ENCODE measurements at regions not wholly inside any gene's neighbourhood (a gene's known extent, or its start where the extent isn't known, plus 50 kb on each side); places are given as distances from the start of the nearest gene placed in this dataset.

DNA sequence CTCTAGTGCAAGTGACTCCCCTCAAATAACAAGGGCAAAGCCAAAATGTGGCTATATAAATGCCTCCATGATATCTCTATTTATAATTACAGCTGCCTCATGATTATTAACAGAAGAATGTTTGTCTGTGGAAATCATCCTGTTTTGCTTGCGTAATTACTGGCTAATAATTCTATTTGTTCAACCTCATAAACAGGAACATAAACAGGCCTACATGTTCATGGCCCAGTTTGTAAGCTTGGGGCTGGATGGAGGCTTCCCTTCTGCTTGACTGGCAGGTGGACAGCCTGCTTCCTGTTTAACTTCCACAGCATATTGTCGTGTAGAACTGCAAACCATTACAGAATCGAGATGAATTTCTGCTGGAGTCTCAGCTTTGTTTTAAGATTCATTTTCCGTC, 766.0 kb upstream of the MAP3K7 start:
- TF ChIP-seq, protein P1, sequence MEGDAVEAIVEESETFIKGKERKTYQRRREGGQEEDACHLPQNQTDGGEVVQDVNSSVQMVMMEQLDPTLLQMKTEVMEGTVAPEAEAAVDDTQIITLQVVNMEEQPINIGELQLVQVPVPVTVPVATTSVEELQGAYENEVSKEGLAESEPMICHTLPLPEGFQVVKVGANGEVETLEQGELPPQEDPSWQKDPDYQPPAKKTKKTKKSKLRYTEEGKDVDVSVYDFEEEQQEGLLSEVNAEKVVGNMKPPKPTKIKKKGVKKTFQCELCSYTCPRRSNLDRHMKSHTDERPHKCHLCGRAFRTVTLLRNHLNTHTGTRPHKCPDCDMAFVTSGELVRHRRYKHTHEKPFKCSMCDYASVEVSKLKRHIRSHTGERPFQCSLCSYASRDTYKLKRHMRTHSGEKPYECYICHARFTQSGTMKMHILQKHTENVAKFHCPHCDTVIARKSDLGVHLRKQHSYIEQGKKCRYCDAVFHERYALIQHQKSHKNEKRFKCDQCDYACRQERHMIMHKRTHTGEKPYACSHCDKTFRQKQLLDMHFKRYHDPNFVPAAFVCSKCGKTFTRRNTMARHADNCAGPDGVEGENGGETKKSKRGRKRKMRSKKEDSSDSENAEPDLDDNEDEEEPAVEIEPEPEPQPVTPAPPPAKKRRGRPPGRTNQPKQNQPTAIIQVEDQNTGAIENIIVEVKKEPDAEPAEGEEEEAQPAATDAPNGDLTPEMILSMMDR (IDR thresholded peaks at IDR 0.05; ENCODE audit: insufficient read depth, low read length, poor library complexity, severe bottlenecking), result no peak
- no peaks in the 10 kb centered on the region for H3K27me3 ChIP-seq (replicated peaks; ENCODE audit: control insufficient read depth, insufficient read depth, low read length)
- H3K36me3 ChIP-seq (ENCODE audit: control insufficient read depth, insufficient read depth, low read length), result no peaks in the 10 kb centered on the region
- DNase-seq (ENCODE audit: extremely low read depth, insufficient read length), result no peak
- H3K4me3 ChIP-seq (replicated peaks; ENCODE audit: low read depth, low read length), result no peak overlapping the region

DNA sequence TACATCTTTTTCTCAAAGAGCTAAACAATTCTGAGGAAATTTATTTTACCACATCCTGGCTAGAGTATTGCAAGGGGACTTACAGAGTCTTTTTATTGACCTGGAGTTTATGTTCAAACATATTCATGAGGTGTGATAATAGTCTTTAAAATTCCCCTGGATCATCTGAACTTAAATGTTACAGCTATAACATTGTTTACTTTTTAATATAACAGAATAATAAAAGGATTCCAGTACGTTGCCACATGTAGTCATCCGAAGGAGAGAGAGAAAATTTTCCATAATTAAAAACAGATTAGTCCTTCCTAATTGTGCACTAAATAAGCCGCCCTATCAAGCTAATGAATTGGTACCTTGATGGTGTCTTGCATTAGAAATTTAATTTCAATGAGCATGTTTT, 765.4 kb upstream of the MAP3K7 start:
- no peaks in the 10 kb centered on the region for H3K36me3 ChIP-seq (ENCODE audit: control insufficient read depth, insufficient read depth, low read length)
- DNase-seq (ENCODE audit: extremely low read depth, insufficient read length), result no peak
- no peaks in the 10 kb centered on the region for H3K27me3 ChIP-seq (replicated peaks; ENCODE audit: control insufficient read depth, insufficient read depth, low read length)
- no peak overlapping the region for H3K4me3 ChIP-seq (replicated peaks; ENCODE audit: low read depth, low read length)
- TF ChIP-seq, protein P1 (IDR thresholded peaks at IDR 0.05; ENCODE audit: insufficient read depth, low read length, poor library complexity, severe bottlenecking), result no peak

DNA sequence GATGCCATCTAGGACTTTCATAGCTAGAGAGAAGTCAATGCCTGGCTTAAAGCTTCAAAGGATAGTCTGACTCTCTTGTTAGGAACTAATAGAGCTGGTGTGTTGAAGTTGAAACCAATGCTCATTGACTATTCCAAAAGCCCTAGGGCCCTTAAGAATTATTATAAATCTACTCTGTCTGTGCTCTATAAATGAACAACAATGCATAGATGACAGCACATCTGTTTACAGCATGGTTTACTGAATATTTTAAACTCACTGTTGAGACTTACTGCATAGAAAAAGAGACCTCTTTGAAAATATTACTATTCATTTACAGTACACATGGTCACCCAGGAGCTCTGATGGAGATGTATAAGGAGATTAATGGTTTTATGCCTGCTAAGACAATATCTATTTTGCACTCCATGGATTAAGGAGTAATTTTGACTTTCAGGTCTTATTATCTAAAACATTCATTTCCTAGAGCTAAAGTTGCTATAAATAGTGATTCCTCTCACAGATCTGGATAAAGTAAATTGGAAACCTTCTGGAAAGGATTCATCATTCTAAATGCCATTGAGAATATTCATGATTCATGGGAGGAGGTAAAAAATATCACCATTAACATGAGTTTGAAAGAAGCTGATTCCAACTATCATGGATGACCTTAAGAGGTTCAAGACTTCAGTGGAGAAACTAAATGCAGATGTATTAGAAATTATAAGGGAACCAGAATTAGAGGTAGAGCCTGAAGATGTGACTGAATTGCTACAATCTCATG, 763.5 kb upstream of the MAP3K7 start:
- H3K27me3 ChIP-seq (replicated peaks; ENCODE audit: control insufficient read depth, insufficient read depth, low read length), result no peaks in the 10 kb centered on the region
- H3K36me3 ChIP-seq (ENCODE audit: control insufficient read depth, insufficient read depth, low read length), result no peaks in the 10 kb centered on the region
- no peak for DNase-seq (ENCODE audit: extremely low read depth, insufficient read length)
- no peak overlapping the region for H3K4me3 ChIP-seq (replicated peaks; ENCODE audit: low read depth, low read length)
- TF ChIP-seq, protein P1 (IDR thresholded peaks at IDR 0.05; ENCODE audit: insufficient read depth, low read length, poor library complexity, severe bottlenecking), result no peak

DNA sequence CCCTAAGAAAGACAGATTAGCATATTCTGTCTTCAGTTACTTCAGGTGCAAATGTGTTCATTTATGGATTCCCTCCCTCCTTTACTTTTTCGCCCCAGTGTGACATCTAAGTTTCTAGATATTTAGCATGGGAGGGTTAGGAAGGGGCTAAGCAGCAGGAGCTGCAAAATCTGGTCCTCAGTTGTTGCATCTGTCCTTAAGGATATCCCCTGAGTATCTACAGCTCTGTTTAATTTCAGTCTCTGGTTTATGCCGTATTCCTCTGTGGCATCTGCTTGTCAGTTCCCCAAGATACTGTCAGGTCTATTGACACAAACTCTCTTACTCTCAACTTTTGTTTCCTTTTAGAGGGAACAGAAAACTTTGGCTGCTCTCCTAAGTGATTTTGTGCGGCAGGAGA, 754.6 kb upstream of the MAP3K7 start:
- Histone ChIP-seq H3K27me3 (replicated peaks; ENCODE audit: control insufficient read depth, insufficient read depth, low read length) (no peaks in the 10 kb centered on the region), H3K4me3 (replicated peaks; ENCODE audit: low read depth, low read length) (no peak overlapping the region), H3K36me3 (ENCODE audit: control insufficient read depth, insufficient read depth, low read length) (no peaks in the 10 kb centered on the region)
- TF ChIP-seq, protein P1 (IDR thresholded peaks at IDR 0.05; ENCODE audit: insufficient read depth, low read length, poor library complexity, severe bottlenecking), result no peak
- no peak for DNase-seq (ENCODE audit: extremely low read depth, insufficient read length)

DNA sequence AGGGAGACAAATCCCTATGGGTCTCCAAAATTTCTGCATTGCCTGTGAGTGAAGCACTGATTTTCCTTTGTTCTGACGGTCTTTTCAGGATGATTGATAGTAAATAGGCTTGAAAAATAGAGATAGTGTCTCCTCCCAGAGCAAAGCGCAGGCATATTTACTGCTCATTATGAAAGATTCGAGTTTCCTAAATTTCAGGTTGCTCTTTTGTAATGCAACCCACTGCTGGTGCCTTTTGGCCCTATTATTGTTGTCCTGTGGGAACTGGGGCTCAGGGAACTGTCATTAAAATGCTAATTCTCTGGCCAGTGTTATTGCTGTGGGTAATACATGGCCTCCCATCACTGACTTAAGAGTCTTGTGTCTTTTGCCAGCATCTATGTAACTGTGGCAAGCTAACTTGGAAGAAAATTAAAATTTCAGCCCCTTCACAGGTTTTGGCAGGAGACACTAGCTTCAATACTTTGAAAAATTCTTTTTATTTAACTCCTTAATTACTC, 754.1 kb upstream of the MAP3K7 start:
- TF ChIP-seq, protein P1 (IDR thresholded peaks at IDR 0.05; ENCODE audit: insufficient read depth, low read length, poor library complexity, severe bottlenecking), result no peak
- H3K36me3 ChIP-seq (ENCODE audit: control insufficient read depth, insufficient read depth, low read length), result no peaks in the 10 kb centered on the region

More for the DNA sequence above, 754.1 kb upstream of the MAP3K7 start:
- no peaks in the 10 kb centered on the region for H3K27me3 ChIP-seq (replicated peaks; ENCODE audit: control insufficient read depth, insufficient read depth, low read length)
- DNase-seq (ENCODE audit: extremely low read depth, insufficient read length), result no peak
- no peak overlapping the region for H3K4me3 ChIP-seq (replicated peaks; ENCODE audit: low read depth, low read length)
